SK-N-SH (cell line): ENCODE measurements at regions not wholly inside any gene's neighbourhood (a gene's known extent, or its start where the extent isn't known, plus 50 kb on each side); places are given as distances from the start of the nearest gene placed in this dataset.

ENCODE experiments used
- CTCF ChIA-PET: fragments of 300-600, 350-600 bp; formaldehyde crosslinking; extraction: SDS; loops from one replicate; lab custom pipeline; 2021; lab: Yijun Ruan, JAX
- POLR2A ChIA-PET: fragments of 350-600 bp; sonication (Branson Sonifier 250); formaldehyde crosslinking; extraction: SDS; loops from one replicate; lab custom pipeline; 2020; ENCODE audit warnings: antibody characterized with exemption, inconsistent platforms; lab: Yijun Ruan, JAX
- DNase-seq: peaks from one replicate; pipeline ENCODE4 v3.0.0; 2012
- H2AFZ ChIP-seq: fragments of 200-600 bp; sonication (generic); 2 replicates; pipeline ENCODE4 v1.8.1; 2016; ENCODE audit warnings: antibody characterized with exemption, mild to moderate bottlenecking, low read depth
- H3F3A ChIP-seq: fragments of 200-600 bp; sonication (generic); replicated peaks from 2 replicates; pipeline ENCODE3; 2016; ENCODE audit warnings: antibody characterized with exemption, mild to moderate bottlenecking; ENCODE audit not compliant: insufficient read depth
- H3K27ac ChIP-seq, 2 experiments: fragments of 200-500 bp in 1 of 2; fragments of 200-600 bp in 1 of 2; sonication (Bioruptor generic) in 1 of 2; sonication (generic), shearing (Covaris generic) in 1 of 2; 2 replicates each; pipeline versions ENCODE4 v1.5.1 to v1.6.1; 2014 to 2016; ENCODE audit warnings: low read depth in 2 of 2, inconsistent platforms in 1 of 2, low read length in 1 of 2, mild to moderate bottlenecking in 1 of 2, mixed read lengths in 1 of 2
- H3K27me3 ChIP-seq: fragments of 200-600 bp; sonication (generic), shearing (Covaris generic); 2 replicates; pipeline ENCODE4 v1.6.1; 2016; ENCODE audit warnings: mixed run types; ENCODE audit not compliant: insufficient read depth
- H3K36me3 ChIP-seq, 2 experiments: fragments of 200-500 bp in 1 of 2; fragments of 200-600 bp in 1 of 2; sonication (Bioruptor generic) in 1 of 2; sonication (generic) in 1 of 2; replicated peaks in 1 of 2; 2 replicates each; pipeline versions ENCODE3 to v1.5.1; 2014 to 2016; ENCODE audit warnings: low read length in 1 of 2, mild to moderate bottlenecking in 1 of 2; ENCODE audit not compliant: insufficient read depth in 2 of 2, control insufficient read depth in 1 of 2
- H3K4me1 ChIP-seq, 2 experiments: fragments of 200-500 bp in 1 of 2; fragments of 200-600 bp in 1 of 2; sonication (Bioruptor generic) in 1 of 2; sonication (generic), shearing (Covaris generic) in 1 of 2; 2 replicates each; pipeline versions ENCODE4 v1.5.1 to v1.6.1; 2014 to 2016; ENCODE audit warnings: low read depth in 1 of 2, low read length in 1 of 2, mixed run types in 1 of 2; ENCODE audit not compliant: insufficient read depth in 2 of 2, control insufficient read depth in 1 of 2
- H3K4me2 ChIP-seq: fragments of 200-600 bp; sonication (generic), shearing (Covaris generic); 2 replicates; pipeline ENCODE4 v1.6.1; 2017; ENCODE audit warnings: mixed run types
- H3K4me3 ChIP-seq, 2 experiments: fragments of 200-500 bp in 1 of 2; fragments of 200-600 bp in 1 of 2; sonication (Bioruptor generic) in 1 of 2; sonication (generic), shearing (Covaris generic) in 1 of 2; 2 replicates each; pipeline versions ENCODE4 v1.5.1 to v1.8.1; 2014 to 2016; ENCODE audit warnings: low read depth in 2 of 2, inconsistent platforms in 1 of 2, low read length in 1 of 2, mild to moderate bottlenecking in 1 of 2, mixed read lengths in 1 of 2, moderate library complexity in 1 of 2
- H3K79me2 ChIP-seq: fragments of 200-600 bp; sonication (generic); 2 replicates; pipeline ENCODE4 v1.8.1; 2017; ENCODE audit warnings: mild to moderate bottlenecking; ENCODE audit not compliant: insufficient read depth
- H3K9ac ChIP-seq: fragments of 200-600 bp; sonication (generic); 2 replicates; pipeline ENCODE4 v1.6.1; 2017; ENCODE audit warnings: mixed run types
- H3K9me2 ChIP-seq: fragments of 200-600 bp; sonication (generic); 2 replicates; pipeline ENCODE4 v1.6.1; 2017; ENCODE audit warnings: mixed run types
- H3K9me3 ChIP-seq: fragments of 200-600 bp; sonication (generic); 2 replicates; pipeline ENCODE4 v1.6.1; 2017; ENCODE audit warnings: mixed run types, mild to moderate bottlenecking, moderate library complexity
- H4K20me1 ChIP-seq: fragments of 200-600 bp; sonication (generic); 2 replicates; pipeline ENCODE4 v1.6.1; 2017; ENCODE audit warnings: mild to moderate bottlenecking, mixed run types; ENCODE audit not compliant: insufficient read depth
- CTCF ChIP-seq: fragments of 200-600 bp; sonication (generic); IDR thresholded peaks from 2 replicates; pipeline ENCODE4 v1.6.1; 2017; ENCODE audit warnings: antibody characterized with exemption, mild to moderate bottlenecking, moderate library complexity
- EZH2phosphoT487 ChIP-seq: fragments of 200-600 bp; sonication (generic); IDR thresholded peaks from 2 replicates; pipeline ENCODE4 v1.6.1; 2017; ENCODE audit warnings: low read depth, mixed run types, mild to moderate bottlenecking, antibody characterized with exemption, moderate library complexity, borderline replicate concordance
- FOSL2 ChIP-seq: IDR thresholded peaks from 2 replicates; pipeline ENCODE4 v1.4.0; 2012; ENCODE audit warnings: low read depth, mild to moderate bottlenecking, moderate library complexity, borderline replicate concordance
- FOXM1 ChIP-seq: IDR thresholded peaks from 2 replicates; pipeline ENCODE4 v1.4.0; 2012; ENCODE audit warnings: low read depth, mild to moderate bottlenecking
- GABPA ChIP-seq: IDR thresholded peaks from 2 replicates; pipeline ENCODE4 v1.4.0; 2012; ENCODE audit warnings: low read depth, mild to moderate bottlenecking
- GATA2 ChIP-seq: sonication (generic); formaldehyde crosslinking; IDR thresholded peaks from 2 replicates; pipeline ENCODE4 v1.5.0; 2020; ENCODE audit warnings: mild to moderate bottlenecking, missing genetic modification reagents
- IRF3 ChIP-seq: fragments of 150-350 bp; IDR thresholded peaks from 2 replicates; pipeline ENCODE4 v1.6.1; 2016; ENCODE audit warnings: mild to moderate bottlenecking, low read depth, low read length
- JUND ChIP-seq: IDR thresholded peaks from 2 replicates; pipeline ENCODE4 v1.4.0; 2012
- MEF2A ChIP-seq: IDR thresholded peaks from 2 replicates; pipeline ENCODE4 v1.4.0; 2012; ENCODE audit warnings: low read depth, borderline replicate concordance
- MXI1 ChIP-seq: IDR thresholded peaks from 2 replicates; pipeline ENCODE4 v1.6.1; 2012; ENCODE audit warnings: mild to moderate bottlenecking, low read depth, low read length, improper control_type of control experiment
- NFIC ChIP-seq: IDR thresholded peaks from 2 replicates; pipeline ENCODE4 v1.4.0; 2012; ENCODE audit warnings: borderline replicate concordance
- PBX3 ChIP-seq: IDR thresholded peaks from 2 replicates; pipeline ENCODE4; 2012
- RAD21 ChIP-seq: IDR thresholded peaks from 2 replicates; pipeline ENCODE4 v1.6.1; 2012; ENCODE audit warnings: mild to moderate bottlenecking, low read length
- RCOR1 ChIP-seq: fragments of 150-350 bp; IDR thresholded peaks from 2 replicates; pipeline ENCODE4 v1.6.1; 2017; ENCODE audit warnings: antibody characterized with exemption, low read length
- RXRA ChIP-seq: IDR thresholded peaks from 2 replicates; pipeline ENCODE4 v1.4.0; 2012; ENCODE audit warnings: low read depth, mild to moderate bottlenecking, borderline replicate concordance
- SIN3A ChIP-seq: IDR thresholded peaks from 2 replicates; pipeline ENCODE4 v1.6.1; 2012; ENCODE audit warnings: low read depth, mild to moderate bottlenecking, low read length, moderate library complexity, borderline replicate concordance
- TAF1 ChIP-seq: IDR thresholded peaks from 2 replicates; pipeline ENCODE4 v1.6.1; 2012; ENCODE audit warnings: low read depth, mild to moderate bottlenecking, low read length, moderate library complexity, borderline replicate concordance
- TCF12 ChIP-seq: IDR thresholded peaks from 2 replicates; pipeline ENCODE4 v1.4.0; 2012
- TEAD4 ChIP-seq: IDR thresholded peaks from 2 replicates; pipeline ENCODE4 v1.4.0; 2012; ENCODE audit warnings: mild to moderate bottlenecking, borderline replicate concordance; ENCODE audit not compliant: insufficient read depth
- USF1 ChIP-seq: IDR thresholded peaks from 2 replicates; pipeline ENCODE4 v1.4.0; 2012; ENCODE audit warnings: low read depth, borderline replicate concordance
- YY1 ChIP-seq: IDR thresholded peaks from 2 replicates; pipeline ENCODE4 v1.4.0; 2012; ENCODE audit warnings: low read depth, mild to moderate bottlenecking
- ZBTB33 ChIP-seq: IDR thresholded peaks from 2 replicates; pipeline ENCODE4 v1.4.0; 2012; ENCODE audit warnings: low read depth, borderline replicate concordance
- WGBS: methylation state at CpG from one replicate; pipeline ENCODE4 v1.1.6; 2017; ENCODE audit warnings: low lambda C conversion rate; 5-methylcytosine and 5-hydroxymethylcytosine counted together

GRCh38 chr9:21570643-21571275 is 88.6 kb upstream of the IFNE start (continued):
- TF ChIP-seq ZBTB33, result no peak
- TF ChIP-seq MXI1, result no peak
- no peak for TF ChIP-seq GATA2 (CRISPR knock-in tag)
- no peak for TF ChIP-seq IRF3
- no peak for TF ChIP-seq MEF2A
- TF ChIP-seq JUND, result no peak

- H3K4me1 ChIP-seq, result no peaks in the 10 kb centered on the region; a peak in 1 of 4 replicates
- H3F3A ChIP-seq, result no peaks in the 10 kb centered on the region
- H2AFZ ChIP-seq, result no peak overlapping the region
- TF ChIP-seq RXRA (no peak), GATA2 (CRISPR knock-in tag) (no peak), CTCF (no peak), IRF3 (no peak), FOXM1 (no peak), RAD21 (no peak), EZH2phosphoT487 (no peak), SIN3A (no peak), TAF1 (no peak), NFIC (no peak), TCF12 (no peak), RCOR1 (no peak), MEF2A (no peak), PBX3 (no peak), FOSL2 (no peak), YY1 (no peak), TEAD4 (no peak), GABPA (no peak), MXI1 (no peak), USF1 (no peak)
- DNase-seq, result no peak
- no peak overlapping the region for H3K4me2 ChIP-seq
- H3K9me2 ChIP-seq, result no peaks in the 10 kb centered on the region
- no peaks in the 10 kb centered on the region for H3K79me2 ChIP-seq
- no peaks in the 10 kb centered on the region for H4K20me1 ChIP-seq
- peaks cover 7% of the 10 kb centered on the region; the same call in 1 of the 2 replicates for H3K27me3 ChIP-seq
- H3K9ac ChIP-seq, result no peak overlapping the region
- CTCF ChIA-PET, result interaction anchor here (1.1 to 1.3 kb wide), 2 partner anchors 178 to 215 kb away, joined by 3 read pairs; no protein-coding TSS in a partner anchor
- H3K36me3 ChIP-seq, result no peaks in the 10 kb centered on the region
- WGBS, result 0% methylated on average over 1 of the region's 1 CpG
- no peak overlapping the region for H3K4me3 ChIP-seq
- H3K9me3 ChIP-seq, result no peaks in the 10 kb centered on the region
- H3K27ac ChIP-seq, result no peak overlapping the region
- POLR2A ChIA-PET, result no interaction called here
These were observed 92.1 kb upstream of the IFNE start for GRCh38 chr9:21574261-21574660.
